Testis (tissue), 2 donors: ENCODE measurements at regions not wholly inside any gene's neighbourhood (a gene's known extent, or its start where the extent isn't known, plus 50 kb on each side); places are given as distances from the start of the nearest gene placed in this dataset.

Experiments
- POLR2A ChIP-seq: fragments of 450-650 bp; IDR thresholded peaks from one replicate; pipeline ENCODE4 v1.6.1; 2017; ENCODE audit warnings: antibody characterized with exemption, mild to moderate bottlenecking, moderate library complexity
- TF ChIP-seq, protein P1 (sequence below), 3 experiments: fragments of 450-650 bp in 2 of 3; fragments of 200-600 bp in 1 of 3; sonication (generic) in 1 of 3; IDR thresholded peaks; one replicate each; pipeline ENCODE4 v1.5.1; 2016 to 2019; ENCODE audit warnings: antibody characterized with exemption in 3 of 3, mild to moderate bottlenecking in 2 of 3, moderate library complexity in 1 of 3

DNA sequence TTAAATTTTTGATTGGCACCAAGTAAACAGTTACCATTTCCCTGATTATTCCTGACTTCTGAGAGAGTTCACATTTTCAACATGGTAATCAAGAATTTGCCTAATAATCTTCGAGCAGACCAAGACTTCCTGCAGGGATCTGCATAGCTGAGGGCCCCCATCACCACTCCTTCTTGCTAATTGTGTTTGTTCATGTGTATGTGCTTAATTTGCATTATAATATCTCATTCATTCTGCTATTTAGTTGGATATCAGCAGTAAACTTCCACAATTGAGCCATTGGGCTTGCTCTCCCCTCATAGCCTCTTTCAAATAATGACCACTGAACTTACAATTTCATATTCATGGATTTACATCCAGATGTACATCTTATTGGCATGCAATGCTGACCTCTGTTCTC is 292.5 kb downstream of the SPATA18 start:
- no peak for TF ChIP-seq POLR2A
- TF ChIP-seq, protein P1, sequence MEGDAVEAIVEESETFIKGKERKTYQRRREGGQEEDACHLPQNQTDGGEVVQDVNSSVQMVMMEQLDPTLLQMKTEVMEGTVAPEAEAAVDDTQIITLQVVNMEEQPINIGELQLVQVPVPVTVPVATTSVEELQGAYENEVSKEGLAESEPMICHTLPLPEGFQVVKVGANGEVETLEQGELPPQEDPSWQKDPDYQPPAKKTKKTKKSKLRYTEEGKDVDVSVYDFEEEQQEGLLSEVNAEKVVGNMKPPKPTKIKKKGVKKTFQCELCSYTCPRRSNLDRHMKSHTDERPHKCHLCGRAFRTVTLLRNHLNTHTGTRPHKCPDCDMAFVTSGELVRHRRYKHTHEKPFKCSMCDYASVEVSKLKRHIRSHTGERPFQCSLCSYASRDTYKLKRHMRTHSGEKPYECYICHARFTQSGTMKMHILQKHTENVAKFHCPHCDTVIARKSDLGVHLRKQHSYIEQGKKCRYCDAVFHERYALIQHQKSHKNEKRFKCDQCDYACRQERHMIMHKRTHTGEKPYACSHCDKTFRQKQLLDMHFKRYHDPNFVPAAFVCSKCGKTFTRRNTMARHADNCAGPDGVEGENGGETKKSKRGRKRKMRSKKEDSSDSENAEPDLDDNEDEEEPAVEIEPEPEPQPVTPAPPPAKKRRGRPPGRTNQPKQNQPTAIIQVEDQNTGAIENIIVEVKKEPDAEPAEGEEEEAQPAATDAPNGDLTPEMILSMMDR (IDR thresholded peaks at IDR 0.05), result no peak
